GM19463 (cell line): ENCODE measurements at regions not wholly inside any gene's neighbourhood (a gene's known extent, or its start where the extent isn't known, plus 50 kb on each side); places are given as distances from the start of the nearest gene placed in this dataset.

ENCODE experiments used
- ATAC-seq: cut with Tn5 transposase; IDR thresholded peaks from one replicate; pipeline ENCODE4 v1.9.1; 2021; ENCODE audit warnings: mild to moderate bottlenecking, moderate library complexity; ENCODE audit not compliant: unreplicated experiment

GRCh38 chr1:229042482-229042881, 228.4 kb upstream of the RAB4A start:
- ATAC-seq, result no peak

DNA sequence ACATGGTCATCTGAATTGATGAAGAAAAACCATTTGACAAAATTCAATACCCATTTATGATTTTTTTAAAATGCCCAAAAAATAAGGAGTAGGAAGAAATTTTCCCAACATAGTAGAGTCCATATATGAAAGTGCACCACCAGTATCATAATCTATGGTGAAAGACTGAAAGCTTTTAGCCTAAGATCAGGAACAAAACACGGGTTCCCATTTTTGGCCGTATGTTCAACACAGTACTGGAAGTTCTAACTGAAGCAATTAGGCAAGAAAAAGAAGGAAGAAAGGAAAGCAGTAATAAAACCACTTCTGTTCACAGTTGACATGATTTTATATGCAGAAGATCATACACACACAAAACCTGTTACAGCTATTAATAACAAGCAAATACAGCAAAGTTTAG, 227.8 kb upstream of the RAB4A start:
- ATAC-seq, result no peak

- no peak for ATAC-seq
These were observed 224.6 kb upstream of the RAB4A start for GRCh38 chr1:229046251-229046853.

GRCh38 chr1:229047161-229047839, 223.6 kb upstream of the RAB4A start:
- no peak for ATAC-seq

DNA sequence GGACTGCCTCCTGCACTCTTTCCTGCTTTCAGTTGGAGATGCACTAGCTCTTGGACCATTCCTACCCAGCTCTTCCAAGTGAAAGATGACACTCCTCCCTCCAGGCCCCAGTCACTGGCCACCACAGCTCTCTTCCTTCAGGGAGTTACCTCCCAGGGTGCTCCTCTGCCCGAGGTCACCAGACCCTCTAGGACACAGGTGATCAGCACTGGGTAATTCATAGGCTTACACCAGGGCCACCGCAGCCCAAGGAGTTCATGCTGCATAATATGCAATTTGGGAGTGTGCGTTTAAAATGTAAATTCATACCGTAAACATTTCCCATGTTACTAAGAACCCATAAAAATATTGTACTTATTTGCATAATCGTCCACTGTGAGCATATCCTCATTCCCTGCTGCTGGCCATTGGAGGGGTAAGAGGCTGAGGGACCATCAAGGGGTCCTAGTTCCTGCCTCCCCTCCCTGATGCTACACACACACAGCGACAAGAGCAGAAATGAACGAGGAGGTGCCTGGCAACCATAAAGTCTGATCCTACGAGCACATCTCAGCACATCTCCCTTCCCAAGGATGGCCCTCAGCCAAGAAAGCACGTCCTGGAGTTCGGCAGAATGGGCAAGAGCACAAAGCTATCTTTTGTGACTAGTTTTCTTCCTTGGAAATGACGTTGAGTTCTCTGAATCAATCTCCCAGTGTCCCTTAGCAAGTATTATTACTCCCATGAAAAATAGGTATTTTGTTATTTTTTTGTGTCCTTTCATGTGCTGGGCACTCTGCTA, 222.9 kb upstream of the RAB4A start:
- no peak for ATAC-seq

DNA sequence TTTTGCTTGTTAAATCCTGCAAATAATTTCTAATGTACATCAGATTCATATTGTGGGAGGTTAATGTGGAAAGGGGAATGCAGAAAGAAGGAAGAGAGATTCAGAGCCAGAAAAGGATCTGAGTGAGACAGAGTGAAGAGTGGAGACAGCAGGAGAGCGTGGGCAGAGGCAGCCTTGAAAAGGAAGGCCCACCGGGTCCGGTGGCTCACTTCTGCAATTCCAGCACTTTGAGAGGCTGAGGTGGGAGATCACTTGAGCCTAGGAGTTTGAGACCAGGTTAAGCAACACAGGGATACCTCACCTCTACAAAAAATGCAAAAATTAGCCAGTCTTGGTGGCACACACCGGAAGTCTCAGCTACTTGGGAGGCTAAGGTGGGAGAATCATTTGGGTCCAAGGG, 222.0 kb upstream of the RAB4A start:
- no peak for ATAC-seq

DNA sequence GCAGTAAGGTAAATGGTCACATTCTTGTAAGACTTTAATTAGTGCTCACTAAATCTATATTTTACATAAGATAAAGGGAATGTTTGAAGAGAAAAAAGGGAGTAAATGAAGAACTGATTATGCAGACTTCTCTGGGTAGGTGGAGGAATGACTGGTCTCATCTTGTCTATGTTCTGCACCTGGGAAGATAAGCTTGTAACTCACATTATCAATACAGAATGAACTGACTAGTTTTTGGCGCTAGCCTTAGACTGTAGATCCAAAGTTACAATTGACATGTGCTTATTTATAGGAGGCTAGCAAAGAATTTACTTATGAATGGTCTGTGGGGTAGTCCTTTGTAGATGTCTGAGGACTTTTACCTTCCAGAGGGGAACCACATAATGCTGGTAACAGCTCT, 214.9 kb upstream of the RAB4A start:
- ATAC-seq, result no peak

DNA sequence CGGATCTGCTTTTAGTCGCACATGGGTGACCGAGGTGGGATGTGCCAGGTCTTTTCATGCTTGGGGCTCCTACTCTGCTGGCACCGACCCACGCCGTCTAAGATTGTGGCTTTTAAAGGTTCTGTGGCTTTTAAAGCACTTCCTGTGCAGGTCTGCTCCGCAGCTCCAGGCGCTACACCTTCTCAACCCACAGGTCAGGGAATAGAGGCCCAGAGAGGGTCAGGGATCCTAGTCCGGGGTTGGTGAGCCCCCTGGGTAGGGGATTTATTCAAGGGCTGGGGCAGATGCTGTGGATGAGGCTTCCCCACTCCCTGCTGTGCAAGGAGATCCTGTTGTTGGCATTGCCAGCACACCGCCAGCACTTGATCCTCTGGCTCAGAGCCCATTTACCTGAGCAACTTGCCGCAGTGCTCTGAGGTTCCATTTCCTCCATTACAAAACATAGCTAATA, 212.8 kb upstream of the RAB4A start:
- ATAC-seq, result no peak

- no peak for ATAC-seq
These were observed 212.2 kb upstream of the RAB4A start for GRCh38 chr1:229058729-229059128.

DNA sequence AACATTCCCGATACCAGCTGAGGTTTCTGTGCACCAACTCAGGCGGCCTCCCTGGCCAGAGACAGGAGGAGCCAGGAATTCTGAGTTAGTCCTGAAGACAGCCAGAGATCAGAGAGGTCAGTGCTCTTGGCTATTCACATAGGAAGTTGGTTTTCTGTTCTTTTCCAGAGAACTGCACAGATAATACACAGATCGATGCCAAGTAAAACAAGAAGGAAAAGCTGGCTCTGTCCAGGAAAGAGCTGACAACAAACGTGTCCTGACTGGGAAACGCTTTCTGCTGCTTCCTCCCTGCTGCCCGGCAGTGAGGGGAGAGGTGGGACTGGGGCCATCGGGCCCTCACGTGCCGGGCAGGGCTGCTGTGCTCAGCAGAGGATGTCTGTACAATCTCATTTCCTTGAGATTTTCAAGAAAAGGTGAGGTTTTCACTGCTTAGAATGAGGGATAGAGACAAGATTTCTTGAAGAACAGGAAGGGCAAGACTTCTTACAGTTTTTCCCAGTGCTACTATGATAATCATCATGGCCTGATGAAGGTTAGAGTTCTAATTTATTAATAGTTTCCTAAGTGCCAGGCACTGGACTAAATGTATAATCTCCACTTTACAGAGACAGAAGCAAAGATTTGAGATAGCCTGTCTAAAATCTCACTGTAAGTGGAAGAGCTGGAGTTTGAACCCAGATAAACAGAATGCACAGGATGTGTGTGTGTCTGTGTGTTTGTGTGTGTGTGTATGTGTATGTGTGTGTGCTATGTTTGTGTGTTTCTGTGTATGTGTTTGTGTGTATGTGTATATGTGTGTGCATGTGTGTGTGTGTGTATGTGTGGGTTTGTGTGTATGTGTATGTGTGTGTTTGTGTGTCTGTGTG, 211.0 kb upstream of the RAB4A start:
- no peak for ATAC-seq

GRCh38 chr1:229062135-229062534, 208.8 kb upstream of the RAB4A start:
- no peak for ATAC-seq

- no peak for ATAC-seq
These were observed 207.6 kb upstream of the RAB4A start for GRCh38 chr1:229063154-229063773.

DNA sequence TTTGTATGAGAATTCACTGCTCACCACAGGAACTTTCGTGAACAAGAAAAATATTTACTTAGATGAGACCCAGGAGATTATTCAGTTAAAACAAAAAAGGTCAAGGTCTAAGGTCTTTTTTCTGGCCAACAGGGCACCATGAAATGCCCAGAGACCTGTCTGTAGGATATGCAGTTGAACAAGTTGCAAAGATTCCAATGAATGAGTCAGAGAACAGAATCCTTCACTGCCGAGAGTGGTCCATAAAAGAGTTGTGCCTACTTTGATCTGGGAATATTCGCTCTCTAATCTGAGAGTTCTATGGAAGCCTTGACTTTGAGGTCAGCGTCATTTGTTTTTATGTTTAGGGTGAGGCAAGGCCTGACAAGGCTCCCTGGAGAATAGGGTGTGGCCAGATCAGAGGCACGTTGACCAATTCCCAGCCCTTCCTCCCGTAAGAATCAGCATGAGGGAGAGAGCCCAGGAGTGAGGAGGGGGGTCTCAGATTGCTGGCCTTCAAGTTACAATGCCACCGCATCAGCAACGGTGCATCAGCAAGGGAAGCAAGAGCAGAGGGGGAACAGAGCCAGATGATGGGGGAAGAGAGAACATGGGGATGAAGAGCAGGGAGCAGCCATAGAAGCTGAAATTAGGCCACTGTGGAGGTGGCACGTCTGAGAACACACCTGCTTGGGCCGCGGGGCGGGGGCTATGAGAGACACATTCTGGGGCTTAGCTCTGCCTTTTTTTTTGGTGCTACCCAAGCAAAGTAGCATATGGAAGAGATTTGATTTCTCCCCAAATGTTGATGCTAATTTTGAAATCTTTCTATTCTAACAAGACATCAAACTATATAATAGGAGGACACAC, 206.4 kb upstream of the RAB4A start:
- no peak for ATAC-seq

- ATAC-seq, result no peak
These were observed 205.3 kb upstream of the RAB4A start for GRCh38 chr1:229065613-229066012.

DNA sequence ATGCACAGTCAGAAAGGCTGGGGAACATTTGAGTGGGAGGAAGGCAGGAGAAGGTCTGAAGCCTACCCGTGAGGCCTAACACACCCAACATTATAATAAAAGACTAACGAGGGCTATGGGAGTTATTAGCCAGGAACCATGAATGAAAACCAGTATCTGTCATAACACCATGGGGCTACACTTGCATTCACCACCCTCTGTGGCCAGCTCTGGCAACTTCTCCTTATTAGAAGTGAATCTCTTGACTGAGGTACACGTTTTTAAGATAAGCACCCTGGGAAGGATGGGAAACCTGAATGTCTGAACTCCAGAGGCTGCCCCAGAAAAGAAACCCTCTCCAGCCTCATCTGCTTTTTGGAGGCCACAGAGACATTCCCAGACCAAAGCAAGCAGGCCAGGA, 204.3 kb upstream of the RAB4A start:
- no peak for ATAC-seq

DNA sequence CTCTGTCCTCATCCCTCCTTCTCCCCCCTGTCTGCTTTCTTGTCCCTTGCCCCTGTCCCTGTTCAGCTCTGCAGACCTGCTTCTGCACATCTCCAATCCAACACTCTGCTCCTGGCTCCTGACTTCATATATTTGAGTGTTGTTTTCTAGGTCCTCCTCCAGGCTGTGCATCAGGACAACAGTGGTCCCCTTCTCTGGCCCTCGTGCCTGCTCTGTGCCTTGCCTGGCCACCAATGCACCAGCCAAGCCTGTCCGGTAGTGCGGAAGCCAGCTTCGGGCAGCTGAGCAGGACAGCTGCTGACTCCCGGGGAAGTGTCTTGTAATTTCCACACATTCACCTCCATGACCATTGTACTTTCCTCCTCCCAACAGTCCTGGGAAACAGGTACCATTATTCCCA, 203.4 kb upstream of the RAB4A start:
- no peak for ATAC-seq

- no peak for ATAC-seq
These were observed 202.5 kb upstream of the RAB4A start for GRCh38 chr1:229068270-229068987.

- ATAC-seq, result no peak
These were observed 201.7 kb upstream of the RAB4A start for GRCh38 chr1:229069176-229069575.

DNA sequence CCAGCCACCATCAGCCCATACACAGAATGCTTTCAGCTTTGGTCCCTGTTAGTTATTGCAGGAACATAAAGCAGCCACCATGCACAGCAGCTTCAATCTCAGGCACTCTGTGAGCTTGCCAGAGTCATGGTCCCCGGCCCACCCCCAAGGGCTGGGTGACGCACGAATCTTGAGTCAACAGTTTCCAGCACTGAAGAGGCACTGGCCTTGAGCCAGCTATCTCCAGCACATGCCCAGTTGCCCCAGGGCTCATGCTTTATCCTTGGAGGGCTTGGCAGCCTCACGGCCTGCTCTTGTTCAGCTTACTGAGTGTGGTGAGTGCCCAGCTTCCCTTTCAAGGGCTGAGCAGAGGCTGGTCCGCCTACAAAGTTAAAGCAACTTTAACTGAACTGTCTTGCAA, 200.7 kb upstream of the RAB4A start:
- ATAC-seq, result no peak
